ENCODE measurements at regions not wholly inside any gene's neighbourhood (a gene's known extent, or its start where the extent isn't known, plus 50 kb on each side); places are given as distances from the start of the nearest gene placed in this dataset.

DNA sequence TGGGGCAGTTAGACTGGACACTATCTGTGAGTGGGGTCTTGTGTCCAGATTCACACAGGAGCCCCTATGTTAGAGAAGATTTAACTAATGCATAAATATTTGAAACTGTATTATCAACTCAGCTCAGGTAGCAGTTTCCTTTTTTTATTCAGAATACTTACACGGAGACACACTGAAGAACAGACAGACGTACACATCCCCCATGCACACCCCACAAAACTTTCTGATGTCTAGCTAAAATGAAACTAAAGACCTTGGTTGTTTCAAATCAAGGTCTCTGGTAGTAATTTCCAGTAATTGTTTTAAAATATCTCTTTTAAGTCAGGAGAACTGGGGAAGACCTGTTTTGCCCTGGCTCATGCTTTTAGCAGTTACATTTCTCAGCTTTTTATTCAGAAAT, 55.7 kb upstream of the PRKCQ start:
- ChIA-PET POLR2A (no interaction called here), CTCF (no interaction called here)
- Mint-ChIP-seq H3K27me3 (ENCODE audit: low read depth) (peaks cover 6% of the 10 kb centered on the region; the same call in 1 of the 2 replicates), H3K36me3 (peaks cover 16% of the 10 kb centered on the region), H3K9me3 (peaks cover 20% of the 10 kb centered on the region), H3K4me1 (peaks cover 2% of the 10 kb centered on the region; the same call in 1 of the 2 replicates), H3K4me3 (no peak overlapping the region), H3K27ac (no peak overlapping the region)
- TF ChIP-seq, protein P1, sequence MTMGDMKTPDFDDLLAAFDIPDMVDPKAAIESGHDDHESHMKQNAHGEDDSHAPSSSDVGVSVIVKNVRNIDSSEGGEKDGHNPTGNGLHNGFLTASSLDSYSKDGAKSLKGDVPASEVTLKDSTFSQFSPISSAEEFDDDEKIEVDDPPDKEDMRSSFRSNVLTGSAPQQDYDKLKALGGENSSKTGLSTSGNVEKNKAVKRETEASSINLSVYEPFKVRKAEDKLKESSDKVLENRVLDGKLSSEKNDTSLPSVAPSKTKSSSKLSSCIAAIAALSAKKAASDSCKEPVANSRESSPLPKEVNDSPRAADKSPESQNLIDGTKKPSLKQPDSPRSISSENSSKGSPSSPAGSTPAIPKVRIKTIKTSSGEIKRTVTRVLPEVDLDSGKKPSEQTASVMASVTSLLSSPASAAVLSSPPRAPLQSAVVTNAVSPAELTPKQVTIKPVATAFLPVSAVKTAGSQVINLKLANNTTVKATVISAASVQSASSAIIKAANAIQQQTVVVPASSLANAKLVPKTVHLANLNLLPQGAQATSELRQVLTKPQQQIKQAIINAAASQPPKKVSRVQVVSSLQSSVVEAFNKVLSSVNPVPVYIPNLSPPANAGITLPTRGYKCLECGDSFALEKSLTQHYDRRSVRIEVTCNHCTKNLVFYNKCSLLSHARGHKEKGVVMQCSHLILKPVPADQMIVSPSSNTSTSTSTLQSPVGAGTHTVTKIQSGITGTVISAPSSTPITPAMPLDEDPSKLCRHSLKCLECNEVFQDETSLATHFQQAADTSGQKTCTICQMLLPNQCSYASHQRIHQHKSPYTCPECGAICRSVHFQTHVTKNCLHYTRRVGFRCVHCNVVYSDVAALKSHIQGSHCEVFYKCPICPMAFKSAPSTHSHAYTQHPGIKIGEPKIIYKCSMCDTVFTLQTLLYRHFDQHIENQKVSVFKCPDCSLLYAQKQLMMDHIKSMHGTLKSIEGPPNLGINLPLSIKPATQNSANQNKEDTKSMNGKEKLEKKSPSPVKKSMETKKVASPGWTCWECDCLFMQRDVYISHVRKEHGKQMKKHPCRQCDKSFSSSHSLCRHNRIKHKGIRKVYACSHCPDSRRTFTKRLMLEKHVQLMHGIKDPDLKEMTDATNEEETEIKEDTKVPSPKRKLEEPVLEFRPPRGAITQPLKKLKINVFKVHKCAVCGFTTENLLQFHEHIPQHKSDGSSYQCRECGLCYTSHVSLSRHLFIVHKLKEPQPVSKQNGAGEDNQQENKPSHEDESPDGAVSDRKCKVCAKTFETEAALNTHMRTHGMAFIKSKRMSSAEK (CRISPR knock-in tag; IDR thresholded peaks at IDR 0.05; ENCODE audit: borderline replicate concordance), result no peak
- TF ChIP-seq JAZF1 (CRISPR knock-in tag; IDR thresholded peaks at IDR 0.05) (no peak), ELF4 (CRISPR knock-in tag; IDR thresholded peaks at IDR 0.05; ENCODE audit: low read depth) (no peak), GRHL2 (CRISPR knock-in tag; IDR thresholded peaks at IDR 0.05; ENCODE audit: insufficient replicate concordance, severe bottlenecking) (no peak), NFATC4 (CRISPR knock-in tag; IDR thresholded peaks at IDR 0.05) (no peak), NR1H2 (CRISPR knock-in tag; IDR thresholded peaks at IDR 0.05) (no peak), GTF2I (CRISPR knock-in tag; conservative IDR thresholded peaks at IDR 0.05) (no peak), TP53 (CRISPR knock-in tag; IDR thresholded peaks at IDR 0.05) (no peak), NR3C1 (CRISPR knock-in tag; conservative IDR thresholded peaks at IDR 0.05; ENCODE audit: low read depth) (no peak)
- DNase-seq (ENCODE audit: low spot score), result no peak
- ATAC-seq, result no peak
